ENCODE measurements at regions not wholly inside any gene's neighbourhood (a gene's known extent, or its start where the extent isn't known, plus 50 kb on each side); places are given as distances from the start of the nearest gene placed in this dataset.

DNA sequence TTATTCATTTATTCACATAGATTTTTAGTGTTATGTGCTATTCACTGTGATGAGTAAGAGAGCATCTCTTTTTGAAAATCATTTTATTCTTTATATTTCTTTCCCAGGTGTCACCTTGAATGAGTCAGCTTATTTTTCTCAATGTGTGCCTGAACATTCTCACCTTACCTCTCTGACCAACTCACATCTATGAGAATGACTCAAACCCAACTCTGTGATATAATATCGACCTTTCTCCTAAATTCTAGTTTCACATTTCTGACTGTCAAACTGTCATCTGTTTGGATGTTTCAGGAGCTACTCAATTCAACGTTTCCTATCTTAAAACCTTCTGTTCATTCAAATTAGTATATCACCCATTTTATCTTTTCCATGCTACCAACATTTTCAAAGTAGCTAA is 630.8 kb downstream of the RERGL start:
- Mint-ChIP-seq H3K9me3 (peaks cover 2% of the 10 kb centered on the region), H3K36me3 (no peaks in the 10 kb centered on the region)

DNA sequence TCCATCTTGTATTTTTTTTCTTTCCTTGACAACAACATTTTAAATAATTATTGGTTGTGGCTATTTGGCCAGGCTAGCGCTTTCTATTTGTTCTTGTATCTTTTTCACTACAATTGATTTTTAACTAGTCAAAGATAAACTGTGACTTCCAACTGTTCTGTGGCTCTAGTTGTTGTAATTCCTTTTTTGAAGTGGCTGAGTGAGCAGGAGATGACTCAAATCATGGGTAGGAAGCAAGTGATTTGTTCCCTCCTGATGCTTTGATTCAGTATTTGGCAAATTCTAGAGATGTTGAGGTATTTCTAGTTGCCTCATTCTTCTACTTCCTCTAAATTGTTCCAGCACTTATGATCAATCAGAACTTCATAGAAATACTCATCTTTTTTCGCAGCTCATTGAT is 633.5 kb downstream of the RERGL start:
- no peak overlapping the region for H3K27ac Mint-ChIP-seq
- H3K9me3 Mint-ChIP-seq, result peaks cover 2% of the 10 kb centered on the region

More for the DNA sequence above, 630.8 kb downstream of the RERGL start:
- Mint-ChIP-seq H3K27ac (no peak overlapping the region), H3K4me1 (no peaks in the 10 kb centered on the region), H3K27me3 (no peaks in the 10 kb centered on the region), H3K4me3 (no peak overlapping the region)
- no peak for DNase-seq

GRCh38 chr12:17438141-17438540 is 651.9 kb downstream of the RERGL start:
- Mint-ChIP-seq H3K27me3 (no peaks in the 10 kb centered on the region), H3K9me3 (peaks cover 13% of the 10 kb centered on the region), H3K36me3 (no peaks in the 10 kb centered on the region), H3K27ac (no peak overlapping the region), H3K4me3 (no peak overlapping the region), H3K4me1 (no peaks in the 10 kb centered on the region)
- no peak for DNase-seq

More for the DNA sequence above, 633.5 kb downstream of the RERGL start:
- DNase-seq, result no peak
- Mint-ChIP-seq H3K4me1 (no peaks in the 10 kb centered on the region), H3K4me3 (no peak overlapping the region), H3K36me3 (no peaks in the 10 kb centered on the region), H3K27me3 (no peaks in the 10 kb centered on the region)

DNA sequence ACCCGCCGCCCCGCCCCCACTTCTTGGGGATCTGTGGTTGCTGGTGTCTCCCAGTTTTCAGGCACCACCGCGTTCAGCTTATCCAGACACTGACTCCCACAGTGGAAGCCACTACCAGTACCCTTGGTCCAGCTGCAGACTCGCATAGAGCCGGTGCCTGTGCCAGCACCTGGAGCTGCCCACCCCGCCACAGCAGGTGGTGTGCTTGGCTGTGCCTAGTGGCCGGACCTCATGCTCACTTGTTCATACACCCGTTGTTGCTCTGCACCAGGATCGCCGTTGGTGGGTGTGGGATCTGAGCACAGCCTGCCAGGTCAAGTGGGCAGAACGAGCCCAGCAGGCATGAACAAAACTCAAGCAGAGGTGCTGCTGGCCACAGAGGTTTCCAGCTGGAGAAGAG is 673.2 kb downstream of the RERGL start:
- Mint-ChIP-seq H3K27me3 (no peaks in the 10 kb centered on the region), H3K36me3 (no peaks in the 10 kb centered on the region), H3K9me3 (peaks cover 4% of the 10 kb centered on the region), H3K27ac (no peak overlapping the region), H3K4me1 (no peaks in the 10 kb centered on the region), H3K4me3 (no peak overlapping the region)
- DNase-seq, result no peak

DNA sequence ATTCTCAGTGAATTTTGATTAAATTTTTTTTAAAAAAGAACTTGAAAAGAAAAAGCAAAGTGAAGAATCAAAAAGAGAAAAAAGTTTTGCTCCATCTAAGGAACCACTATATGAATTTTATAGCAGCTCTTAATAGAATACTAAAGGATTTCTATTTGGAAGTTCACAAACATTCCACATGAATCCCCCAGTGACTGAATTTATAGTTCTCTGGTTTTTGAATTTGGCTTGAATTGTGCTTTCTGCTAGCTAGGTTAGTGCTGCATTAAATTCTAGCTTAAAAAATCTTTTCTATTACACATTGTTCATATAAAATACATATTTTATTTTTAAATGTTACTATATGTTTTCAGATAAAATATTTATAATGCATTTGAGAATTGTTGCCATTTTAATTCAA is 675.4 kb downstream of the RERGL start:
- Mint-ChIP-seq H3K4me1 (no peaks in the 10 kb centered on the region), H3K27me3 (no peaks in the 10 kb centered on the region), H3K36me3 (no peaks in the 10 kb centered on the region), H3K9me3 (peaks cover 8% of the 10 kb centered on the region), H3K27ac (no peak overlapping the region), H3K4me3 (no peak overlapping the region)
- no peak for DNase-seq

GRCh38 chr12:17411662-17412061 is 678.3 kb downstream of the RERGL start:
- DNase-seq, result no peak
- Mint-ChIP-seq H3K27ac (no peak overlapping the region), H3K36me3 (no peaks in the 10 kb centered on the region), H3K4me1 (no peaks in the 10 kb centered on the region), H3K9me3 (peaks cover 9% of the 10 kb centered on the region), H3K27me3 (no peaks in the 10 kb centered on the region), H3K4me3 (no peak overlapping the region)

GRCh38 chr12:17388679-17389078 is 701.3 kb downstream of the RERGL start:
- H3K36me3 Mint-ChIP-seq, result no peaks in the 10 kb centered on the region

GRCh38 chr12:17383321-17383720 is 706.7 kb downstream of the RERGL start:
- peaks cover 6% of the 10 kb centered on the region for H3K9me3 Mint-ChIP-seq
- no peak overlapping the region for H3K27ac Mint-ChIP-seq
- H3K4me3 Mint-ChIP-seq, result no peak overlapping the region
- H3K27me3 Mint-ChIP-seq, result no peaks in the 10 kb centered on the region
- H3K4me1 Mint-ChIP-seq, result no peaks in the 10 kb centered on the region
- no peak for DNase-seq
- H3K36me3 Mint-ChIP-seq, result no peaks in the 10 kb centered on the region

More at GRCh38 chr12:17388679-17389078, 701.3 kb downstream of the RERGL start:
- no peaks in the 10 kb centered on the region for H3K4me1 Mint-ChIP-seq
- H3K27me3 Mint-ChIP-seq, result no peaks in the 10 kb centered on the region
- H3K27ac Mint-ChIP-seq, result no peak overlapping the region
- H3K9me3 Mint-ChIP-seq, result peaks cover 3% of the 10 kb centered on the region
- no peak for DNase-seq
- H3K4me3 Mint-ChIP-seq, result no peak overlapping the region

GRCh38 chr12:17381211-17381610 is 708.8 kb downstream of the RERGL start:
- H3K27ac Mint-ChIP-seq, result no peak overlapping the region
- no peak overlapping the region for H3K4me3 Mint-ChIP-seq
- H3K27me3 Mint-ChIP-seq, result no peaks in the 10 kb centered on the region
- H3K36me3 Mint-ChIP-seq, result no peaks in the 10 kb centered on the region
- H3K9me3 Mint-ChIP-seq, result peaks cover 3% of the 10 kb centered on the region
- no peak for DNase-seq
- no peaks in the 10 kb centered on the region for H3K4me1 Mint-ChIP-seq

GRCh38 chr12:17372508-17372907 is 717.5 kb downstream of the RERGL start:
- no peak for DNase-seq
- no peaks in the 10 kb centered on the region for H3K27me3 Mint-ChIP-seq
- no peaks in the 10 kb centered on the region for H3K4me1 Mint-ChIP-seq
- no peak overlapping the region for H3K4me3 Mint-ChIP-seq
- H3K9me3 Mint-ChIP-seq, result peaks cover 3% of the 10 kb centered on the region
- no peak overlapping the region for H3K27ac Mint-ChIP-seq
- no peaks in the 10 kb centered on the region for H3K36me3 Mint-ChIP-seq

DNA sequence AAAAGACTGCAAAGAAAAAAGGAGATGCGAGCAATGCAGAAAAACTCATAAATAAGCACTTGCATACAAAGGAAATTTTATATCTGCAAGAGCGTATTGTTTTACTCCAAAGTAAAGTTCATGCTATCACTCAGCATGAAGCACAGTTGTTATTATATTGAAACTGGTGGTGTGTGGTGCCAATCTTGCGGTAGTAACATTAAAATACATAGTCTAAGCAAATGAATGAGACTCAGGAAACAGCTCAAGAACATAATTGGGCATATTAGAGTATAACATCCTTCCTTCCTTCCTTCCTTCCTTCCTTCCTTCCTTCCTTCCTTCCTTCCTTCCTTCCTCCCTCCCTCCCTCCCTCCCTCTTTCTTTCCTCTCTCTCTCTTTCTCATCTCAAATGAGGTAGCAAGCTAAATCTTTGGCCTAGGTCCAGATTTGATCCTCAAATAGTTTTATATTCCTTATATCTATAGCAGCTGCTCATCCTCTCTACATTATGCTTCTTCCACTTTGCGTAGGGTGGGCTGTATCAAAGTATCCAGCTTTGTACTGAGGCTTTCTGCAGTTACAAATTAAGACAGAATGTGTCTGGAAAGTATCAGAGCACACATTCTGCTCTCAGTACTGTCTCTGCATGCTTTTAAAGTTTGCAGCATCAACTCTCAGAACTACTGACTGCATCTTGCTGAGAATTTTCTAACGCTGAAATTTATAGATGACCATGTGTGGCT is 718.3 kb downstream of the RERGL start:
- H3K27ac Mint-ChIP-seq, result no peak overlapping the region

GRCh38 chr12:17370621-17371020 is 719.4 kb downstream of the RERGL start:
- H3K4me1 Mint-ChIP-seq, result no peaks in the 10 kb centered on the region
- DNase-seq, result no peak
- no peak overlapping the region for H3K4me3 Mint-ChIP-seq
- peaks cover 9% of the 10 kb centered on the region for H3K9me3 Mint-ChIP-seq
- no peak overlapping the region for H3K27ac Mint-ChIP-seq
- H3K36me3 Mint-ChIP-seq, result no peaks in the 10 kb centered on the region
- H3K27me3 Mint-ChIP-seq, result no peaks in the 10 kb centered on the region

More for the DNA sequence above, 718.3 kb downstream of the RERGL start:
- H3K27me3 Mint-ChIP-seq, result no peaks in the 10 kb centered on the region
- DNase-seq, result no peak
- H3K36me3 Mint-ChIP-seq, result no peaks in the 10 kb centered on the region
- H3K9me3 Mint-ChIP-seq, result peaks cover 5% of the 10 kb centered on the region
- H3K4me1 Mint-ChIP-seq, result no peaks in the 10 kb centered on the region
- no peak overlapping the region for H3K4me3 Mint-ChIP-seq

GRCh38 chr12:17369556-17369955 is 720.4 kb downstream of the RERGL start:
- Mint-ChIP-seq H3K9me3 (peaks cover 7% of the 10 kb centered on the region), H3K36me3 (no peaks in the 10 kb centered on the region), H3K4me3 (no peak overlapping the region), H3K27ac (no peak overlapping the region), H3K4me1 (no peaks in the 10 kb centered on the region), H3K27me3 (no peaks in the 10 kb centered on the region)
- DNase-seq, result no peak

DNA sequence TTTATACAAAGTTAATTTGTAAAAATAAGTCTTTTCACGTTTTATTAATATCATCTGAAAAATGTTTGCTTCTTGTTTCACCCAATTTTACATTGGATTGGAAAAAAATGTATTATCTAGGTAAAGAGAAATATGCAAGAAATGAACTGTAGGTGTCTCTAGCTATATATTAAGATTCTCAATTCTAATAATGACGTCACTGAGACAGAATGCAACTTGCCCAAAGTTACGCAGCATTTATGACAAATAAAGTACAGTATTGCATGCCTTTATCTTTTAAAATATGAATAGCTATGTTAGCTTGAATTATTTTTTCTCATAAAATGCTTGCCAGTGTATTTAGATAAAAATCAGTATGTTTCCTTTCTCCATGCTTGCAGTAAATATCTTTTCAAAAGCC is 728.8 kb downstream of the RERGL start:
- H3K27me3 Mint-ChIP-seq, result no peaks in the 10 kb centered on the region
- H3K27ac Mint-ChIP-seq, result no peak overlapping the region
- H3K4me1 Mint-ChIP-seq, result no peaks in the 10 kb centered on the region
- H3K9me3 Mint-ChIP-seq, result peaks cover 2% of the 10 kb centered on the region
- H3K36me3 Mint-ChIP-seq, result no peaks in the 10 kb centered on the region
- DNase-seq, result no peak
- H3K4me3 Mint-ChIP-seq, result no peak overlapping the region

- no peaks in the 10 kb centered on the region for H3K4me1 Mint-ChIP-seq
- H3K9me3 Mint-ChIP-seq, result peaks cover 2% of the 10 kb centered on the region
- H3K27ac Mint-ChIP-seq, result no peak overlapping the region
- no peak overlapping the region for H3K4me3 Mint-ChIP-seq
- no peaks in the 10 kb centered on the region for H3K27me3 Mint-ChIP-seq
- no peak for DNase-seq
- H3K36me3 Mint-ChIP-seq, result no peaks in the 10 kb centered on the region
Measured at GRCh38 chr12:17358835-17359234, 731.2 kb downstream of the RERGL start.

DNA sequence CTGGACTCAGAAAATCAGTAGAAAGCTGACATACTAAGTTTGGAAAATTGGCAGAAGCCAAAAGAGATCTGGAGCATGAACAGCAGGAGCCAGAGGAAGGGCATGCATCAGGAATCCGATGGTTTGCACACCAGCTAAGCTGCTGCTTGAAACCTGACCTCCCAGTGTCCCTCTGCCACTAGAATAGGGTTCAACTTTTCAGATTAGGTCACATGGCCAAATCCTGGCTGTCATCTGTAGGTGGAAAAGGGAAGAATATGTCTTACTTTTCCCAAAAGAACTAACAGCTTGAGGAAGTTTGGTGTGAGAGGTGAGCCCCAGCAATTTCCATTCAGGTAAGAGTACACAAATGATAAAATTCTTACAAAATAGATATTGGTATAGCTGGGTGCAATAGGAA is 732.6 kb downstream of the RERGL start:
- peaks cover 2% of the 10 kb centered on the region for H3K9me3 Mint-ChIP-seq
- no peaks in the 10 kb centered on the region for H3K36me3 Mint-ChIP-seq
- no peaks in the 10 kb centered on the region for H3K4me1 Mint-ChIP-seq
- DNase-seq, result no peak
- H3K27ac Mint-ChIP-seq, result no peak overlapping the region
- no peak overlapping the region for H3K4me3 Mint-ChIP-seq
- no peaks in the 10 kb centered on the region for H3K27me3 Mint-ChIP-seq
